Smooth muscle cell (in vitro differentiated cells): ENCODE measurements at regions not wholly inside any gene's neighbourhood (a gene's known extent, or its start where the extent isn't known, plus 50 kb on each side); places are given as distances from the start of the nearest gene placed in this dataset.

Source experiments
- DNase-seq: peaks from one replicate; lab custom pipeline; 2025; ENCODE audit not compliant: unreplicated experiment; lab: John Stamatoyannopoulos, UW
- H2AFZ ChIP-seq: fragments of 200-600 bp; sonication (generic); 2 replicates; pipeline ENCODE4 v1.6.0; 2016; ENCODE audit warnings: antibody characterized with exemption, low read depth, mild to moderate bottlenecking
- H3F3A ChIP-seq: fragments of 200-600 bp; sonication (generic); 2 replicates; pipeline ENCODE4 v1.6.0; 2017; ENCODE audit warnings: antibody characterized with exemption, low read depth
- H3K27ac ChIP-seq: fragments of 200-600 bp; sonication (generic); 2 replicates; pipeline ENCODE4 v1.5.1; 2016; ENCODE audit warnings: low read depth, mild to moderate bottlenecking
- H3K27me3 ChIP-seq: fragments of 200-600 bp; sonication (generic); 2 replicates; pipeline ENCODE4 v1.6.1; 2016; ENCODE audit warnings: low read depth, mild to moderate bottlenecking
- H3K36me3 ChIP-seq: fragments of 200-600 bp; sonication (generic); 2 replicates; pipeline ENCODE4 v1.5.1; 2016; ENCODE audit warnings: low read depth
- H3K4me1 ChIP-seq: fragments of 200-600 bp; sonication (generic); 2 replicates; pipeline ENCODE4 v1.5.1; 2016; ENCODE audit warnings: low read depth
- H3K4me2 ChIP-seq: fragments of 200-600 bp; sonication (generic); 2 replicates; pipeline ENCODE4 v1.6.0; 2016; ENCODE audit warnings: mild to moderate bottlenecking
- H3K4me3 ChIP-seq: fragments of 200-600 bp; sonication (generic); 2 replicates; pipeline ENCODE4 v1.5.1; 2016; ENCODE audit warnings: mild to moderate bottlenecking
- H3K79me2 ChIP-seq: fragments of 200-600 bp; sonication (generic); 2 replicates; pipeline ENCODE4 v1.6.0; 2016; ENCODE audit warnings: low read depth, mild to moderate bottlenecking
- H3K9ac ChIP-seq: fragments of 200-600 bp; sonication (generic); 2 replicates; pipeline ENCODE4 v1.6.0; 2016; ENCODE audit warnings: low read depth
- H3K9me3 ChIP-seq: fragments of 200-600 bp; sonication (generic); replicated peaks from 2 replicates; pipeline ENCODE4 v1.5.1; 2016; ENCODE audit warnings: low read depth
- H4K20me1 ChIP-seq: fragments of 200-600 bp; sonication (generic); 2 replicates; pipeline ENCODE4 v1.6.0; 2016; ENCODE audit warnings: low read depth
- CTCF ChIP-seq: fragments of 200-600 bp; sonication (generic); IDR thresholded peaks from 2 replicates; pipeline ENCODE4 v1.5.1; 2017; ENCODE audit warnings: borderline replicate concordance, mild to moderate bottlenecking, antibody characterized with exemption; ENCODE audit not compliant: insufficient read depth, poor library complexity, severe bottlenecking
- WGBS: methylation state at CpG from one replicate; pipeline ENCODE4 v1.1.7; 2016; ENCODE audit warnings: low lambda C conversion rate; 5-methylcytosine and 5-hydroxymethylcytosine counted together

- Histone ChIP-seq H3F3A (no peaks in the 10 kb centered on the region), H3K79me2 (no peaks in the 10 kb centered on the region), H3K4me1 (no peaks in the 10 kb centered on the region), H3K27me3 (no peaks in the 10 kb centered on the region), H3K9ac (no peak overlapping the region), H2AFZ (no peak overlapping the region), H3K4me2 (no peak overlapping the region), H3K4me3 (no peak overlapping the region), H3K36me3 (no peaks in the 10 kb centered on the region), H3K27ac (no peak overlapping the region), H4K20me1 (no peaks in the 10 kb centered on the region), H3K9me3 (no peaks in the 10 kb centered on the region)
- WGBS: 95% methylated on average over 21 of the region's 23 CpGs
- no peak for DNase-seq
- TF ChIP-seq CTCF: no peak
Measured at GRCh38 chr5:3027866-3028635, 276.6 kb upstream of the IRX2 start.

- Histone ChIP-seq H3K9me3 (no peaks in the 10 kb centered on the region), H4K20me1 (no peaks in the 10 kb centered on the region), H3K9ac (no peak overlapping the region), H3K4me3 (no peak overlapping the region), H3K36me3 (no peaks in the 10 kb centered on the region), H2AFZ (no peak overlapping the region), H3K79me2 (no peaks in the 10 kb centered on the region), H3K4me1 (no peaks in the 10 kb centered on the region), H3K27ac (no peak overlapping the region), H3K27me3 (no peaks in the 10 kb centered on the region), H3F3A (no peaks in the 10 kb centered on the region), H3K4me2 (no peak overlapping the region)
- no peak for DNase-seq
- WGBS: 90% methylated on average over 17 of the region's 17 CpGs
- no peak for TF ChIP-seq CTCF
Measured at GRCh38 chr5:3027185-3027865, 275.8 kb upstream of the IRX2 start.

- Histone ChIP-seq H3F3A (no peaks in the 10 kb centered on the region), H3K36me3 (no peaks in the 10 kb centered on the region), H3K27ac (no peak overlapping the region), H3K4me1 (no peaks in the 10 kb centered on the region), H3K4me3 (no peak overlapping the region), H3K9me3 (no peaks in the 10 kb centered on the region), H4K20me1 (no peaks in the 10 kb centered on the region), H3K9ac (no peak overlapping the region), H3K27me3 (no peaks in the 10 kb centered on the region), H3K4me2 (no peak overlapping the region), H3K79me2 (no peaks in the 10 kb centered on the region), H2AFZ (no peak overlapping the region)
- no peak for TF ChIP-seq CTCF
- no peak for DNase-seq
- 92% methylated on average over 7 of the region's 7 CpGs for WGBS
Measured at GRCh38 chr5:3026651-3027050, 275.2 kb upstream of the IRX2 start.
